T-helper 2 cell (primary cell): ENCODE measurements at regions not wholly inside any gene's neighbourhood (a gene's known extent, or its start where the extent isn't known, plus 50 kb on each side); places are given as distances from the start of the nearest gene placed in this dataset.
"Not testable (repeated sequence)": the region's sequence is repeated elsewhere in the genome, so short reads cannot be mapped to it uniquely, and the experiment has no call there.

Experiments used
- DNase-seq, 5 experiments: peaks; one replicate each; pipeline versions ENCODE4 v3.0.0 to v3.0.0-alpha.2; 2012 to 2022

- no peak for DNase-seq
Measured at GRCh38 chr1:94672934-94673333, 131.4 kb upstream of the F3 start.

GRCh38 chr1:94672001-94672400 lies 130.4 kb upstream of the F3 start:
- no peak for DNase-seq

DNA sequence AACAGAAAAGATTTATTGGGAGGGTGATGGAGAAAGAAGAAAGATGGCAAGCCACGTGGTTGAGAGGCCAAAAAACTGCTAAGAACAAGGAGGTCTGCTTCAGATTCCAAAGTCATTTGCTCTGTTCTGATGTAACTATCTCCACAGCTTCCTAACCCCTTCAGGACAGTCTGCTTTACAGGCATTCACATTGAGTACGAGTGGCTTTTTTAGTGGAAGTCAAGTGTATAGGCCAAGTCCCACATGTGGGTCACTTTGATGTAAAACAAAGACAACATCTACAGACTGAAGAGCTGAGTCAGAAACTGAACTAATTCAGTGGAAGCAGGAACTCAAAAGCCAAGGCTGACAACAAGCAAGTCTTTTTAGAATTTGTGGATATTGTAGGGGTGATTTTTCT lies 128.7 kb upstream of the F3 start:
- no peak for DNase-seq

GRCh38 chr1:94669198-94669597 lies 127.6 kb upstream of the F3 start:
- DNase-seq = no peak

DNA sequence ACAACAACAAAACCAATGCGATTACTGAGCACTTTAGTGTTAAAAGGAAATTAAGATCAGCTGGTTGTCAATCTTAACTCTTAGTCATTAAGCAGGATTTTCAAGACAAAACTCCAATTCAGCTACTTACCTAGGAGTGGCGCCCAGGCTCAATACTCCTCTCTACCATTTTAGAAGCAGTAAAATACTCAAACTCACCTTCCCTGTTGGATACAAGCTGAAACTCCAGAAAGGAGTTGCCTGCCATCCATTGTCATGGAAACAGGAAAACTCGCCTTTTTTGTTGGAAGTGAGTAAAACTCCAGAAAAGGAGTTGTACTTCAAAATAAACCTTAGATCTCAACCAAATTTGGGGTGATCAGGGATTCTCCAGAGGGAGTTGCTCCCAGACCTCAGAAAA lies 127.0 kb upstream of the F3 start:
- DNase-seq = no peak

DNA sequence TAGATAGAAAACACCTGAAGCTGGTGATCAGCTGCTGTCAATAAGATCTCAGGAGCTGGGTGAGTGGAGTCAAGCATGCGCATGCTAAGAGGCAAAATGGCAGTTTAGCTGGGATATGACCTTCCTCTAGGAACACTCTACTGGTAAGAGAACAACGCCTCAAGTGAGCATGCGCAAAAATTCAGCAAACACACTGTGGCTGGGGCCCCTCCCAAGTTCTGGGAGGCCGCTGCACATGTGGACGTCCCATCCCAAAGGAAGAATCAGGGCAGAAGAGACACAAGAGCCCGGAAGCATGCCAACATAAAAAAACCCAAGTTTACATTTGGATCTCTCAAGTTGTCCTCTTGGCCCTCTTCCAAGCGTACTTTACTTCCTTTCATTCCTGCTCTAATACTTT lies 126.3 kb upstream of the F3 start:
- no peak for DNase-seq

DNA sequence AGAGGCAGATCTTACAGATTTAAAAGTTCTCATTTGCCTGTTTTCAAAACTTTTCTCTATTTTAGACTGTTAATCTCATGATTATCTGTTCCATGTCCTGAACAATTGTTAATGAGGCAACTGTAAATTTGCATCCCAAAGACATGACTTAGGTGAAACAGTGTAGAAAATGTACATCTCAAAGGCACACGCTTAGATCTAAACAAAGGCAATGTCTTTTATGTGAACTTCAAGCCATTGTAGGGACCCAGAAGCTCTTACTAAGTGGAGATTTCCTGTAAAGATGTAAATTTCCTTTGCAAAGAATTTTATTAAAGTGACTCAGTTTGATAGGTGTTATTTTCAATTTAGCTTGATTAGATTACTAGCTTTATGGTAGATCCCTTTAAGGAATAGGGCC lies 125.2 kb upstream of the F3 start:
- no peak for DNase-seq

DNA sequence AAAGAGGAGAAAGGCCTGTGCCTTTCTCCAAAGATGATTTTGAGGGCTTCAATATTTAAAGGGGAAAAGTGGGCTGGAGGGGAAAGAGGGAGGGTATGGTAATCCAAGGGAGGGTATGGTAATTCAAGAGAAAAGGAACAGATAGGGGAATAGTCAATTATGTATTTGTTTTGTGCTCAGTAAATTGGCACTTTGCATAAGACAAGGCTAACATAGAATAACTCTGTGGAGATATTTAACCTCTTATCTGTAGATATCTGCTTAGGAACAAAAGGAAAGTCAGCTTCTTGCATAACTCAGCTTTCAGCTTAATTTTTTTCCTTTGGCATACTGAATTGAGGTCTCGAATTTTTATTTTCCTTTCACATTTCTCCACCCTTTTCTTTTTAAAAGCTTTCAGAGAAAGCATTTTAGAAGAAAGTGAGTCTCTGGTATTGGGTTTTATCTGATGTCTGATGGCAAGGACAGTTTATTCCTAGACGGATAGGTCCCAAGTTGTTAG lies 119.9 kb upstream of the F3 start:
- DNase-seq = no peak

GRCh38 chr1:94660994-94661393 lies 119.4 kb upstream of the F3 start:
- DNase-seq = no peak

GRCh38 chr1:94660258-94660657 lies 118.7 kb upstream of the F3 start:
- no peak for DNase-seq

DNA sequence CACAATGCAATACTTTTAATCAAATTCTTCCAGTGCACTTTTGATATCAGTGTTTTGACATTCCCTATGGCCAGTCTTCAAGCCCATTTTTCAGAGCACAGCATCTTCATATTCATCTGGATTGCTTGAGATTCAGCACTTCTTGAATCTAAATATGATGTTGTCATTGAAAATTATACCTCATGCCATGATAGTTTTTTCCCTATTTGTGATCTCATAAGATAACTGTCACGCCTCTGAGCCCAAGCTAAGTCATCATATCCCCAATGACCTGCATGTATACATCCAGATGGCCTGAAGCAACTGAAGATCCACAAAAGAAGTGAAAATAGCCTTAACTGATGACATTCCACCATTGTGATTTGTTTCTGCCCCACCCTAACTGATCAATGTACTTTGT lies 117.6 kb upstream of the F3 start:
- DNase-seq = not testable (repeated sequence)

DNA sequence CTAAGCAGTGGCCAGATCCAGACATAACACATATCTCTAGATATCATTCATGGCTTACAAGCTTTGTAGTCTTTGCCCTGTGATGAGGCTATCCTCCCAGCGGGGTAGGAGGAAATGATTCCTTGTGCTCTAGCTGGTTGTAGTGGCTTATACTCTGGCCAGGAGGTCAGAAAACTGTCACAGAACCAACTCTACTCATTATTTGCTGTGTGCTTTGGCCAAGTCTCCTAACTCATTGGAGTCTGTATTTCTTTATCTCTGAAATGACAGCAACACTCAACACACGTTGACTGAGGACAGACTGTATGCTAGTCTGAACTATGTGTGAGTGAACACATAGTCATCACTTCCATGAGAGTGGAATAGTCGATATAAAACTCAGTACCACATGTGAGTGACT lies 116.7 kb upstream of the F3 start:
- no peak for DNase-seq

DNA sequence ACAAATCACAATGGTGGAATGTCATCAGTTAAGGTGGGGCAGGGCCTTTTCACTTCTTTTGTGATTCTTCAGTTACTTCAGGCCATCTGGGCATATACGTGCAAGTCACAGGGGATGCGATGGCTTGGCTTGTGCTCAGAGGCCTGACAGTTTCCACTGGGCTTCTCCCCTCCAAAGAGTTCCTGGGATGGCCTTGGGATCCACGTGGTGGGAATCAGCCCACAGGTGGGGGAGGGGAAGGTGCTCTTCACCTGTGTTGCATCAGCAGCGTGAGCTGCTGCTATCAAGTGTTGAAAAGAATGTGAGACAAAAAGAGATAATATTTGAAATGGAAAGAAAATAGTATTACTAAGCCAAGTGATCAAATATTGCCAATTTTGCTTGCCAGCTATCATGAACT lies 116.2 kb upstream of the F3 start:
- not testable (repeated sequence) for DNase-seq

DNA sequence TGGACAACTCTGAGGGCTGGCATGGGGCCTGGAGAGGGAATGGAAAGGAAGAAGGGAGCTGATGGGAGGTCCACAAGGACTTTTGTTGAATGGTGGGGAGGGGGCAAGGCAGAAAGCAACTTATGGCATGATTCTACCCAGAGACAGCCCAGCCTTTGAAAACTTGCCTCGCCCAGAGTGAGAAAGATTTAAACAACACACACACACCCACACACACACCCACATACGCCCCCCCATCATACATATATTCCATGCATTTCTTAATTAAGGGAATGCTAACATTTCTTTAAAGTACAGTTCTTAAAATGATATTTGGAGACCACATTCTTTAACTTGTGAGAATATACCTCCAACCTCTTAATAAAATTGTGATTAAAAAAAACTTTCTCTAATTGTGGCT lies 115.4 kb upstream of the F3 start:
- DNase-seq = no peak

DNA sequence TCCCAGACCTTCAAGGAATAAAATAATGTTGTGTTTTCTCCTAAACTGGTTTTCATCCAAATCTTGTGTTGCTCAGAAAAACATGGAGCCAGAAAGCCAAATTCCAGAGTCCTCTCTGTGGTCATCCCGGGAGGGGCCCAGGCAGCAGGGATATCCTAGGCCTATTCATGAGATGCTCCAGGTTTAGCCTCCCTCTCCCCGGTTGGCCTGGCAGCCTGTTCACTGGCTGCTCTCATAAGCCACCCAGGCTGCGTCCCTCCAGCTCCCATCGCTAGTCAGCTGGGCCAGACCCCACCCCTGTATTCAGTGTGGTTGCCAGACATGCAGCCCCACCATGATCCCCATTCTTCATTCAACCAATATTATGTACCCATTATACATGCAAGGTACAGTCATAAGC lies 113.4 kb upstream of the F3 start:
- DNase-seq = no peak

DNA sequence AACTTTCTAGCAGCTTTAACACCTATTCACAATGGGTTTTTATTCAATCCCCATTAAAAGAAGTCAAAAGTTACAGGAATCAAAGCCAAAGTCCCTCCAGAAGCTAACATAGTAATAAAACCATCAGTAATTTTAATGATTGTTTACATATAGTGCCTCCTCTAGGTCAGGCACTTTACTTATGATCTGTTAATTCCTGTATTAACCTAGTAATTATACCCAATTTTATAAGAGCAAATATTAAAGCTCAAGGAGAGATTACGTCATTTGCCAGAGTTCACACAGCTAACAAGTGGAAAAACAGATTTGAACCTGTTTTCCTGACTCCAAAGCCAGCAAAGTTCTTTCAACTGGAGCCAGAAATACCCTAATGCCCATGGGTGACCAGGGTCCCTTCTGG lies 112.9 kb upstream of the F3 start:
- DNase-seq = no peak

DNA sequence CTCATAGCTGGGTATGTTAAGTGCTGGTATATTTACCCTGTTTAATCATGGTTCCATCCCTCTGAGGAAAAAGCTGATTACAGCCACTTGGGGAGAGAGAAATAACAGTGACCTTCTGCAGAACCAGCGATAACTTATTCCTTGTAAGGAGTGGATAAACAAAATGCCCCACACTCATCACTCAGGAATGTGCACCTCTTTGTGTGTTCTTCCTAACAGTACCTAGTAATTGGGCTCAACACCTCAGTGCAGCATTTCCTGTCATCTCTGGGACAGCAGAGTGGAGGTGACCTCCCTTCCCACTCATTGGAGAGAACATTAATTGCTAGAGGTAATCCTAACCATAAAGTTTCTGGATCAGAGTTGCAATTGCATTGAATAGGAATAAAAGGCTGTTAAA lies 112.5 kb upstream of the F3 start:
- no peak for DNase-seq

- DNase-seq = no peak
Measured at GRCh38 chr1:94653454-94653853, 111.9 kb upstream of the F3 start.

GRCh38 chr1:94651076-94651475 lies 109.5 kb upstream of the F3 start:
- DNase-seq = no peak

DNA sequence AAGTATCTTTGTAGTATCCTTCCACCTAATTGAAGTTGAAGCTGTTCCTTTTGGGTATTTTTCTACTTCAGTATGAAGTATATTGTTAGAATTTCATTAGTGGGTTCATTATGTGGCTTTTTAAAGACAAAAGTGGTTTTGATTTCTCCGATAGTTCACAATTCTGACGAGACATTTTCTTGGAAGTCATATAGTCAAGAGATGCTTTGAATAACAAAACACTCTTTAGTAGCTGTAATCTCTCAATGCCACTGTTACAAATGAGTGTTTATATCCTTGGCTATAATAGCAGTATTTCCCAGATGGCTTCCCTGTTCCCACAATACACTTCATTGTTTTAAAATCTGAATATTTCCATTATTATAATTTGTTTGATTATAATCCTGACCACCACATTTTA lies 108.7 kb upstream of the F3 start:
- DNase-seq = no peak

- no peak for DNase-seq
Measured at GRCh38 chr1:94648225-94649007, 106.9 kb upstream of the F3 start.

GRCh38 chr1:94646786-94647555 lies 105.4 kb upstream of the F3 start:
- DNase-seq = no peak

- DNase-seq = no peak
Measured at GRCh38 chr1:94646141-94646643, 104.6 kb upstream of the F3 start.

- no peak for DNase-seq
Measured at GRCh38 chr1:94644352-94644751, 102.8 kb upstream of the F3 start.
